KMS-11 (cell line): ENCODE measurements at regions not wholly inside any gene's neighbourhood (a gene's known extent, or its start where the extent isn't known, plus 50 kb on each side); places are given as distances from the start of the nearest gene placed in this dataset.

Experiments used
- H2AFZ ChIP-seq: fragments of 200-600 bp; sonication (generic); 2 replicates; pipeline ENCODE4 v1.6.1; 2016; ENCODE audit warnings: antibody characterized with exemption, mixed run types, low read depth
- H3K27ac ChIP-seq: fragments of 200-600 bp; sonication (generic); 2 replicates; pipeline ENCODE4 v1.6.1; 2016; ENCODE audit warnings: mild to moderate bottlenecking, mixed run types
- H3K27me3 ChIP-seq: fragments of 200-600 bp; sonication (generic); 2 replicates; pipeline ENCODE4 v1.6.1; 2017; ENCODE audit warnings: mild to moderate bottlenecking, low read depth, mixed run types, moderate library complexity; ENCODE audit not compliant: insufficient read depth
- H3K36me3 ChIP-seq: fragments of 200-600 bp; sonication (generic); 2 replicates; pipeline ENCODE4 v1.6.1; 2017; ENCODE audit warnings: mild to moderate bottlenecking, mixed run types; ENCODE audit not compliant: insufficient read depth
- H3K4me1 ChIP-seq: fragments of 200-600 bp; sonication (generic); 2 replicates; pipeline ENCODE4 v1.6.1; 2016; ENCODE audit warnings: mild to moderate bottlenecking, low read depth, mixed run types; ENCODE audit not compliant: poor library complexity, severe bottlenecking
- H3K4me2 ChIP-seq: fragments of 200-600 bp; sonication (generic); 2 replicates; pipeline ENCODE4 v1.7.0; 2016; ENCODE audit warnings: mild to moderate bottlenecking, mixed run types
- H3K4me3 ChIP-seq: fragments of 200-600 bp; sonication (generic); IDR thresholded peaks from 2 replicates; pipeline ENCODE4 v1.6.1; 2017; ENCODE audit warnings: low read depth, low read length, mixed read lengths; ENCODE audit not compliant: insufficient read depth
- H3K79me2 ChIP-seq: fragments of 200-600 bp; sonication (generic); 2 replicates; pipeline ENCODE4 v1.6.1; 2016; ENCODE audit warnings: low read depth, mixed run types; ENCODE audit not compliant: insufficient read depth
- H3K9ac ChIP-seq: fragments of 200-600 bp; sonication (generic); 2 replicates; pipeline ENCODE4 v1.6.1; 2016; ENCODE audit warnings: mild to moderate bottlenecking, mixed run types
- H4K20me1 ChIP-seq: fragments of 200-600 bp; sonication (generic); 2 replicates; pipeline ENCODE4 v1.6.1; 2016; ENCODE audit warnings: mild to moderate bottlenecking, mixed run types; ENCODE audit not compliant: insufficient read depth
- TF ChIP-seq, protein P1 (sequence below): fragments of 200-600 bp; sonication (generic); conservative IDR thresholded peaks from 2 replicates; pipeline ENCODE4 v1.6.1; 2017; ENCODE audit warnings: low read depth, mild to moderate bottlenecking, antibody characterized with exemption, low read length, moderate library complexity, mixed read lengths

DNA sequence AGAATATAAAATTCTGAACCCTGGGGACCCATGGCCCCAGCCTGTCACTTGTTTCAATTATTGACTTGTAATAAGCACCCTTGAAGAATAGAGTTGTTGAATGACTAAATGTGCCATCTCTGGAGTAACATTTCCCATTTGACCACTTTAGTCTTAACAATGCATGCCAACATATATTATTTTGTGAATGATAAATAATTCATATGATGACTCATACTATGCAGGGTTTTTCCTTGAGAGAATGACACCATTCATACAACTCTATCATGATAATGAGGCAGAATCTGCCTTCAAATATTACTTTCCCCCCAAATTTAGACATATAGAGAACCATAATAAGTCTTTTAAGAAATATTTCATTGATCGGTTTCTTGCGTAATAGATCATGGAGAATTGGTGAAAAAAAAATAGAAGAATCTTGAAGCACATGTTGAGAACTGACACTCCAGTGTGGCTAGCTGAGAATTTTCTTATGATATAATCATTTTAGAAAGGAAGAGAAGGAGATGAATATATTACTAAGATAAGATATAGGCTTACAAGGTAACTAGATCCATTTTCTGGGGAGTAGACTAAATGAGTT, 404.5 kb downstream of the GRXCR1 start:
- H3K27ac ChIP-seq, result no peak overlapping the region
- no peaks in the 10 kb centered on the region for H3K4me1 ChIP-seq
- no peaks in the 10 kb centered on the region for H4K20me1 ChIP-seq
- no peak overlapping the region for H3K4me2 ChIP-seq
- H3K36me3 ChIP-seq, result no peaks in the 10 kb centered on the region
- H3K79me2 ChIP-seq, result no peaks in the 10 kb centered on the region
- no peak overlapping the region for H2AFZ ChIP-seq
- no peaks in the 10 kb centered on the region for H3K27me3 ChIP-seq
- TF ChIP-seq, protein P1, sequence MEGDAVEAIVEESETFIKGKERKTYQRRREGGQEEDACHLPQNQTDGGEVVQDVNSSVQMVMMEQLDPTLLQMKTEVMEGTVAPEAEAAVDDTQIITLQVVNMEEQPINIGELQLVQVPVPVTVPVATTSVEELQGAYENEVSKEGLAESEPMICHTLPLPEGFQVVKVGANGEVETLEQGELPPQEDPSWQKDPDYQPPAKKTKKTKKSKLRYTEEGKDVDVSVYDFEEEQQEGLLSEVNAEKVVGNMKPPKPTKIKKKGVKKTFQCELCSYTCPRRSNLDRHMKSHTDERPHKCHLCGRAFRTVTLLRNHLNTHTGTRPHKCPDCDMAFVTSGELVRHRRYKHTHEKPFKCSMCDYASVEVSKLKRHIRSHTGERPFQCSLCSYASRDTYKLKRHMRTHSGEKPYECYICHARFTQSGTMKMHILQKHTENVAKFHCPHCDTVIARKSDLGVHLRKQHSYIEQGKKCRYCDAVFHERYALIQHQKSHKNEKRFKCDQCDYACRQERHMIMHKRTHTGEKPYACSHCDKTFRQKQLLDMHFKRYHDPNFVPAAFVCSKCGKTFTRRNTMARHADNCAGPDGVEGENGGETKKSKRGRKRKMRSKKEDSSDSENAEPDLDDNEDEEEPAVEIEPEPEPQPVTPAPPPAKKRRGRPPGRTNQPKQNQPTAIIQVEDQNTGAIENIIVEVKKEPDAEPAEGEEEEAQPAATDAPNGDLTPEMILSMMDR, result no peak
- no peak overlapping the region for H3K9ac ChIP-seq
- no peak overlapping the region for H3K4me3 ChIP-seq

DNA sequence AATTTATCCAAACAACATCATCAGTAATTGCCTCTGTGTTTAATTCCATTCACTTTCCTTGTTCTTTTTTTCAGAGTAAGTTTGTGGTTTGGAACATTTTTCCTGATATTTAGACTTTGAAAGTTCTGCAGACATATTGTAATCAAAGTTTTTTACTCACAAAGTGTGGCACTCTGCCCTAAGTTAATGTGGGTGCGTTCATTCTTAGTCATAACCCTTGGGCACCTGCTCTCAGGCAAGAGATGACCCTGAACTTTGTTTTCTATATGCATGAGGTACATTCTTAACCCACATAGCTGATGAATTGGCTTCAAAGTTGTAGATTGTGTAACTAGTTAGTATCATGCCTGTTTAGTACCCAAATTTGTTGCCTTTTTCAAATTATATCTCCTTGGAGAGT, 424.3 kb downstream of the GRXCR1 start:
- Histone ChIP-seq H3K27me3 (no peaks in the 10 kb centered on the region), H3K4me1 (no peaks in the 10 kb centered on the region), H4K20me1 (no peaks in the 10 kb centered on the region), H3K4me2 (no peak overlapping the region), H3K36me3 (no peaks in the 10 kb centered on the region), H3K4me3 (no peak overlapping the region), H3K27ac (no peak overlapping the region), H3K9ac (no peak overlapping the region), H3K79me2 (no peaks in the 10 kb centered on the region), H2AFZ (no peak overlapping the region)
- TF ChIP-seq, protein P1, result no peak

DNA sequence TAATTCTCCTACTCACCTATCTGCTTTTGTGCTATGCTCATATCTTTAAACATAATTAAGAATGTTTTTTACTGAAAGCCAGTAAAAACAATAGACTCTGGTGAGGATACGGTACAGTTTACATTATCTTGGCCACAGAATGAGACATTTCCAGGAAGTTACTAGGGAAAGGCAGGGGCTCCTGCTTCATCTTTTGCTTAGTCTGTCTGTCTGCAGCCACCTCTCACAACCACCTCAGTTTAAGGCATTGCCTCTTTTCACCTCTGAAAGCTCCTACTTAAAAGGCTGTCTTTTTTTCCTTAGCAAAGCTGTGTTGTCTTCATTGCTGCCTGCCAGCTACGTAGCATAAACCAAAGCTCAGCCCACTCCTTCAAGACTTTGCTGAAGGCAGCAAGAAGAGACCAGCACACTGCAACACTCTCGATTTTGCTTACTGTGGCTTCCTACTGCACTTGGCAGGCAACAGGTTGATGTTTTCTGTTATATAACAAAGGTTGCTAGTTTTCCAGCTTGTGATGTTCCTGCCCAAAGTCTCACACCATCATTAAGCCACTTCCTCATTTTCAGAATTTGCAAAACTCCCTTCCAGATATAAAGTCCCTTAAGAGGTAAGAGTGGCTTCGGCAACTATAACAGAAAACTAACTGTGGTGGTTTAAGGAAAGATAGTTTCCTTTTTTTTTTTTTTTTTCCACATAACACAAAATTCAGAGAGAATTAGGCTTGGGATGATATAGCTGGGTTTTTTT, 432.9 kb downstream of the GRXCR1 start:
- Histone ChIP-seq H2AFZ (no peak overlapping the region), H3K27me3 (no peaks in the 10 kb centered on the region)

DNA sequence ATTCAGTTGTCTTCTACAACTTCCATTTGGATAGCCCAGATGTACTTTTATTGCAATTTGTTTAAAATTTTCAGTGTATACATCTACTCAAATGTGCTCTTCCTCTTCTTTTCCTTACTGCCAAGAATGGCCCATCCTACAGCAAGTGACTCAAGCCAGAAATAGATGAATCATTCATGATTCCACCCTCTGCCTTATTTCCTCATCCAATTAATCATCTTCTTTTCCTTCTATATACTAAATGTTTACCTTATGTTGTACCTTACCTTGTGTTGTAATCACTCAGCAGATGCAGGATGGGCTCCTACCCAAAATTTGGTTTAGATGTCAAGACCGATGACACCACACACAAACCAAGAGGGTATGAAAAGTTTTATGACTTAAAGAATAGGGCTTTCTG, 437.8 kb downstream of the GRXCR1 start:
- Histone ChIP-seq H3K4me1 (no peaks in the 10 kb centered on the region), H3K79me2 (no peaks in the 10 kb centered on the region), H3K27ac (no peak overlapping the region), H4K20me1 (no peaks in the 10 kb centered on the region), H3K4me2 (no peak overlapping the region), H2AFZ (no peak overlapping the region), H3K36me3 (no peaks in the 10 kb centered on the region), H3K27me3 (no peaks in the 10 kb centered on the region), H3K4me3 (no peak overlapping the region), H3K9ac (no peak overlapping the region)
- TF ChIP-seq, protein P1, result no peak

More for the DNA sequence above, 432.9 kb downstream of the GRXCR1 start:
- H3K79me2 ChIP-seq, result no peaks in the 10 kb centered on the region
- no peak overlapping the region for H3K27ac ChIP-seq
- H3K4me1 ChIP-seq, result no peaks in the 10 kb centered on the region
- no peaks in the 10 kb centered on the region for H3K36me3 ChIP-seq
- H4K20me1 ChIP-seq, result no peaks in the 10 kb centered on the region
- H3K9ac ChIP-seq, result no peak overlapping the region
- TF ChIP-seq, protein P1, result no peak
- no peak overlapping the region for H3K4me2 ChIP-seq
- H3K4me3 ChIP-seq, result no peak overlapping the region
